SK-N-SH (cell line): ENCODE measurements at regions not wholly inside any gene's neighbourhood (a gene's known extent, or its start where the extent isn't known, plus 50 kb on each side); places are given as distances from the start of the nearest gene placed in this dataset.
A peak's percentile ranks its signal among the peaks of the same experiment; 100 is the strongest.

Source experiments
- CTCF ChIA-PET: fragments of 300-600, 350-600 bp; formaldehyde crosslinking; extraction: SDS; loops from one replicate; lab custom pipeline; 2021; lab: Yijun Ruan, JAX
- POLR2A ChIA-PET: fragments of 350-600 bp; sonication (Branson Sonifier 250); formaldehyde crosslinking; extraction: SDS; loops from one replicate; lab custom pipeline; 2020; ENCODE audit warnings: antibody characterized with exemption, inconsistent platforms; lab: Yijun Ruan, JAX
- DNase-seq: peaks from one replicate; pipeline ENCODE4 v3.0.0; 2012
- H2AFZ ChIP-seq: fragments of 200-600 bp; sonication (generic); 2 replicates; pipeline ENCODE4 v1.8.1; 2016; ENCODE audit warnings: antibody characterized with exemption, mild to moderate bottlenecking, low read depth
- H3F3A ChIP-seq: fragments of 200-600 bp; sonication (generic); replicated peaks from 2 replicates; pipeline ENCODE3; 2016; ENCODE audit warnings: antibody characterized with exemption, mild to moderate bottlenecking; ENCODE audit not compliant: insufficient read depth
- H3K27ac ChIP-seq, 2 experiments: fragments of 200-500 bp in 1 of 2; fragments of 200-600 bp in 1 of 2; sonication (Bioruptor generic) in 1 of 2; sonication (generic), shearing (Covaris generic) in 1 of 2; 2 replicates each; pipeline versions ENCODE4 v1.5.1 to v1.6.1; 2014 to 2016; ENCODE audit warnings: low read depth in 2 of 2, inconsistent platforms in 1 of 2, low read length in 1 of 2, mild to moderate bottlenecking in 1 of 2, mixed read lengths in 1 of 2
- H3K27me3 ChIP-seq: fragments of 200-600 bp; sonication (generic), shearing (Covaris generic); 2 replicates; pipeline ENCODE4 v1.6.1; 2016; ENCODE audit warnings: mixed run types; ENCODE audit not compliant: insufficient read depth
- H3K36me3 ChIP-seq, 2 experiments: fragments of 200-500 bp in 1 of 2; fragments of 200-600 bp in 1 of 2; sonication (Bioruptor generic) in 1 of 2; sonication (generic) in 1 of 2; replicated peaks in 1 of 2; 2 replicates each; pipeline versions ENCODE3 to v1.5.1; 2014 to 2016; ENCODE audit warnings: low read length in 1 of 2, mild to moderate bottlenecking in 1 of 2; ENCODE audit not compliant: insufficient read depth in 2 of 2, control insufficient read depth in 1 of 2
- H3K4me1 ChIP-seq, 2 experiments: fragments of 200-500 bp in 1 of 2; fragments of 200-600 bp in 1 of 2; sonication (Bioruptor generic) in 1 of 2; sonication (generic), shearing (Covaris generic) in 1 of 2; 2 replicates each; pipeline versions ENCODE4 v1.5.1 to v1.6.1; 2014 to 2016; ENCODE audit warnings: low read depth in 1 of 2, low read length in 1 of 2, mixed run types in 1 of 2; ENCODE audit not compliant: insufficient read depth in 2 of 2, control insufficient read depth in 1 of 2
- H3K4me2 ChIP-seq: fragments of 200-600 bp; sonication (generic), shearing (Covaris generic); 2 replicates; pipeline ENCODE4 v1.6.1; 2017; ENCODE audit warnings: mixed run types
- H3K4me3 ChIP-seq, 2 experiments: fragments of 200-500 bp in 1 of 2; fragments of 200-600 bp in 1 of 2; sonication (Bioruptor generic) in 1 of 2; sonication (generic), shearing (Covaris generic) in 1 of 2; 2 replicates each; pipeline versions ENCODE4 v1.5.1 to v1.8.1; 2014 to 2016; ENCODE audit warnings: low read depth in 2 of 2, inconsistent platforms in 1 of 2, low read length in 1 of 2, mild to moderate bottlenecking in 1 of 2, mixed read lengths in 1 of 2, moderate library complexity in 1 of 2
- H3K79me2 ChIP-seq: fragments of 200-600 bp; sonication (generic); 2 replicates; pipeline ENCODE4 v1.8.1; 2017; ENCODE audit warnings: mild to moderate bottlenecking; ENCODE audit not compliant: insufficient read depth
- H3K9ac ChIP-seq: fragments of 200-600 bp; sonication (generic); 2 replicates; pipeline ENCODE4 v1.6.1; 2017; ENCODE audit warnings: mixed run types
- H3K9me2 ChIP-seq: fragments of 200-600 bp; sonication (generic); 2 replicates; pipeline ENCODE4 v1.6.1; 2017; ENCODE audit warnings: mixed run types
- H3K9me3 ChIP-seq: fragments of 200-600 bp; sonication (generic); 2 replicates; pipeline ENCODE4 v1.6.1; 2017; ENCODE audit warnings: mixed run types, mild to moderate bottlenecking, moderate library complexity
- H4K20me1 ChIP-seq: fragments of 200-600 bp; sonication (generic); 2 replicates; pipeline ENCODE4 v1.6.1; 2017; ENCODE audit warnings: mild to moderate bottlenecking, mixed run types; ENCODE audit not compliant: insufficient read depth
- CHD2 ChIP-seq: fragments of 150-350 bp; IDR thresholded peaks from 2 replicates; pipeline ENCODE4 v1.6.1; 2018; ENCODE audit warnings: low read length; ENCODE audit not compliant: partially characterized antibody
- CTCF ChIP-seq: fragments of 200-600 bp; sonication (generic); IDR thresholded peaks from 2 replicates; pipeline ENCODE4 v1.6.1; 2017; ENCODE audit warnings: antibody characterized with exemption, mild to moderate bottlenecking, moderate library complexity
- ELF1 ChIP-seq: IDR thresholded peaks from 2 replicates; pipeline ENCODE4 v1.4.0; 2012
- EZH2phosphoT487 ChIP-seq: fragments of 200-600 bp; sonication (generic); IDR thresholded peaks from 2 replicates; pipeline ENCODE4 v1.6.1; 2017; ENCODE audit warnings: low read depth, mixed run types, mild to moderate bottlenecking, antibody characterized with exemption, moderate library complexity, borderline replicate concordance
- GATA2 ChIP-seq: sonication (generic); formaldehyde crosslinking; IDR thresholded peaks from 2 replicates; pipeline ENCODE4 v1.5.0; 2020; ENCODE audit warnings: mild to moderate bottlenecking, missing genetic modification reagents
- IRF3 ChIP-seq: fragments of 150-350 bp; IDR thresholded peaks from 2 replicates; pipeline ENCODE4 v1.6.1; 2016; ENCODE audit warnings: mild to moderate bottlenecking, low read depth, low read length
- POLR2AphosphoS5 ChIP-seq: IDR thresholded peaks from 2 replicates; pipeline ENCODE4 v1.6.1; 2012; ENCODE audit warnings: low read depth, low read length
- RAD21 ChIP-seq: IDR thresholded peaks from 2 replicates; pipeline ENCODE4 v1.6.1; 2012; ENCODE audit warnings: mild to moderate bottlenecking, low read length
- SMC3 ChIP-seq: IDR thresholded peaks from 2 replicates; pipeline ENCODE4 v1.6.1; 2012; ENCODE audit warnings: low read depth, low read length, improper control_type of control experiment
- TCF12 ChIP-seq: IDR thresholded peaks from 2 replicates; pipeline ENCODE4 v1.4.0; 2012
- TEAD4 ChIP-seq: IDR thresholded peaks from 2 replicates; pipeline ENCODE4 v1.4.0; 2012; ENCODE audit warnings: mild to moderate bottlenecking, borderline replicate concordance; ENCODE audit not compliant: insufficient read depth
- ZBTB33 ChIP-seq: IDR thresholded peaks from 2 replicates; pipeline ENCODE4 v1.4.0; 2012; ENCODE audit warnings: low read depth, borderline replicate concordance
- WGBS: methylation state at CpG from one replicate; pipeline ENCODE4 v1.1.6; 2017; ENCODE audit warnings: low lambda C conversion rate; 5-methylcytosine and 5-hydroxymethylcytosine counted together

GRCh38 chr7:96530786-96531185 lies 178.9 kb downstream of the SEM1 start (continued):
- TF ChIP-seq TEAD4 = no peak
- TF ChIP-seq EZH2phosphoT487 = no peak
- TF ChIP-seq RAD21 = no peak
- TF ChIP-seq ELF1 = no peak
- TF ChIP-seq SMC3 = no peak
- TF ChIP-seq IRF3 = no peak
- no peak for TF ChIP-seq ZBTB33

- Histone ChIP-seq H3K4me3 (no peak overlapping the region), H3K9ac (no peak overlapping the region), H3F3A (no peaks in the 10 kb centered on the region), H2AFZ (no peak overlapping the region), H3K9me2 (no peaks in the 10 kb centered on the region), H3K36me3 (no peaks in the 10 kb centered on the region), H4K20me1 (no peaks in the 10 kb centered on the region), H3K27ac (no peak overlapping the region), H3K4me1 (peaks cover 0 to 17% of the 10 kb centered on the region in 2 experiments; a peak in 2 of 4 replicates), H3K4me2 (no peak overlapping the region), H3K79me2 (no peaks in the 10 kb centered on the region), H3K27me3 (no peaks in the 10 kb centered on the region), H3K9me3 (no peaks in the 10 kb centered on the region)
- peak; percentile 20 for DNase-seq
- TF ChIP-seq POLR2AphosphoS5 (no peak), GATA2 (peak; percentile 56), CHD2 (no peak), CTCF (no peak), TCF12 (peak; percentile 68)
- WGBS = 12% methylated on average over 9 of the region's 9 CpGs
- ChIA-PET POLR2A (no interaction called here), CTCF (interaction anchor here (0.7 to 2.0 kb wide), 2 partner anchors 19 to 181 kb away, joined by 3 to 7 read pairs; no protein-coding TSS in a partner anchor)
Measured at GRCh38 chr7:96527133-96527827, 182.4 kb downstream of the SEM1 start.
